ENCODE measurements at regions not wholly inside any gene's neighbourhood (a gene's known extent, or its start where the extent isn't known, plus 50 kb on each side); places are given as distances from the start of the nearest gene placed in this dataset.
A peak's percentile ranks its signal among the peaks of the same experiment; 100 is the strongest.

DNA sequence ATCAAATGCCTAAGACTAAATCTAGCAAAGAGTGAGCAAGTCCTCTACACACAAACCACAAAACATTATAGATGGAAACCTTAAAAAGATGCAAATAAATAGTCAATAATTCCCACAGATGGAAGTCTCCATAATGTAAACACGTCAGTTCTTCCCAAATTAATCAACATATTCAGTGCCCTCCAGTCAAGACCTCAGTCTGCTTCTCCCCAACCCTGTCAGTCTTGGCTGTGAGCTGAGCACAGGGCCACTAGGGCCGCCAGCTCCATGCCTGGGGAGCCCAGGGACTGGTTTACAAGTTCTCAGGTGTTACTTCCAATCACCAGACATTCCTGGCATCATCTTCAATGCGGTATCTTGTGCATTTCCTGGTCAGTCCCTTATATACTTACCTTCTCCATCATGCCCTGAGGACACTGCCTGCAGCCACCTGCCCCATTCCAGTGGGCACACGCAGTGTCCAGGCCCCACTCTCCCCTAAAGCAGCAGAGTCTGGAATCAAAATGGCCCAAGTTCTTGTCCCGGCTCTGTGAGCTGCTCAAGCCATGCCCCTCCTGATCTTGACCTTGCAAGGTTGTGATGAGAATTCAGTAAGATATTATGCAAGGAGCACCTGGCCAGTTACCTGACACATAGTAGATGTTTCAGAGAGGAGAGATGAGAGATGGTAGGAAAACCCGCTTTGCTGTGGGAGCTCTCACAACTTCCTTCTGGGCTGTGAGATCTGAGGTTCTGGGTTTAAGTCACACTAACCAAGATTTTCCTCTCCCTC is 207.9 kb upstream of the RAB6C start:
- TF ChIP-seq EGR1 (IDR thresholded peaks at IDR 0.05; ENCODE audit: low read depth in 2 of 2) (no peak), NR2F2 (IDR thresholded peaks at IDR 0.05) (no peak), HNF4G (IDR thresholded peaks at IDR 0.05) (no peak), YY1 (IDR thresholded peaks at IDR 0.05) (no peak), GABPA (IDR thresholded peaks at IDR 0.05 in 1 of 2, conservative IDR thresholded peaks at IDR 0.05 in 1 of 2) (no peak), FOXA2 (IDR thresholded peaks at IDR 0.05) (no peak), JUND (IDR thresholded peaks at IDR 0.05) (no peak), RAD21 (IDR thresholded peaks at IDR 0.05) (no peak)
- TF ChIP-seq, protein P1, sequence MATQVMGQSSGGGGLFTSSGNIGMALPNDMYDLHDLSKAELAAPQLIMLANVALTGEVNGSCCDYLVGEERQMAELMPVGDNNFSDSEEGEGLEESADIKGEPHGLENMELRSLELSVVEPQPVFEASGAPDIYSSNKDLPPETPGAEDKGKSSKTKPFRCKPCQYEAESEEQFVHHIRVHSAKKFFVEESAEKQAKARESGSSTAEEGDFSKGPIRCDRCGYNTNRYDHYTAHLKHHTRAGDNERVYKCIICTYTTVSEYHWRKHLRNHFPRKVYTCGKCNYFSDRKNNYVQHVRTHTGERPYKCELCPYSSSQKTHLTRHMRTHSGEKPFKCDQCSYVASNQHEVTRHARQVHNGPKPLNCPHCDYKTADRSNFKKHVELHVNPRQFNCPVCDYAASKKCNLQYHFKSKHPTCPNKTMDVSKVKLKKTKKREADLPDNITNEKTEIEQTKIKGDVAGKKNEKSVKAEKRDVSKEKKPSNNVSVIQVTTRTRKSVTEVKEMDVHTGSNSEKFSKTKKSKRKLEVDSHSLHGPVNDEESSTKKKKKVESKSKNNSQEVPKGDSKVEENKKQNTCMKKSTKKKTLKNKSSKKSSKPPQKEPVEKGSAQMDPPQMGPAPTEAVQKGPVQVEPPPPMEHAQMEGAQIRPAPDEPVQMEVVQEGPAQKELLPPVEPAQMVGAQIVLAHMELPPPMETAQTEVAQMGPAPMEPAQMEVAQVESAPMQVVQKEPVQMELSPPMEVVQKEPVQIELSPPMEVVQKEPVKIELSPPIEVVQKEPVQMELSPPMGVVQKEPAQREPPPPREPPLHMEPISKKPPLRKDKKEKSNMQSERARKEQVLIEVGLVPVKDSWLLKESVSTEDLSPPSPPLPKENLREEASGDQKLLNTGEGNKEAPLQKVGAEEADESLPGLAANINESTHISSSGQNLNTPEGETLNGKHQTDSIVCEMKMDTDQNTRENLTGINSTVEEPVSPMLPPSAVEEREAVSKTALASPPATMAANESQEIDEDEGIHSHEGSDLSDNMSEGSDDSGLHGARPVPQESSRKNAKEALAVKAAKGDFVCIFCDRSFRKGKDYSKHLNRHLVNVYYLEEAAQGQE (IDR thresholded peaks at IDR 0.05) = no peak
- TF ChIP-seq, protein P2, sequence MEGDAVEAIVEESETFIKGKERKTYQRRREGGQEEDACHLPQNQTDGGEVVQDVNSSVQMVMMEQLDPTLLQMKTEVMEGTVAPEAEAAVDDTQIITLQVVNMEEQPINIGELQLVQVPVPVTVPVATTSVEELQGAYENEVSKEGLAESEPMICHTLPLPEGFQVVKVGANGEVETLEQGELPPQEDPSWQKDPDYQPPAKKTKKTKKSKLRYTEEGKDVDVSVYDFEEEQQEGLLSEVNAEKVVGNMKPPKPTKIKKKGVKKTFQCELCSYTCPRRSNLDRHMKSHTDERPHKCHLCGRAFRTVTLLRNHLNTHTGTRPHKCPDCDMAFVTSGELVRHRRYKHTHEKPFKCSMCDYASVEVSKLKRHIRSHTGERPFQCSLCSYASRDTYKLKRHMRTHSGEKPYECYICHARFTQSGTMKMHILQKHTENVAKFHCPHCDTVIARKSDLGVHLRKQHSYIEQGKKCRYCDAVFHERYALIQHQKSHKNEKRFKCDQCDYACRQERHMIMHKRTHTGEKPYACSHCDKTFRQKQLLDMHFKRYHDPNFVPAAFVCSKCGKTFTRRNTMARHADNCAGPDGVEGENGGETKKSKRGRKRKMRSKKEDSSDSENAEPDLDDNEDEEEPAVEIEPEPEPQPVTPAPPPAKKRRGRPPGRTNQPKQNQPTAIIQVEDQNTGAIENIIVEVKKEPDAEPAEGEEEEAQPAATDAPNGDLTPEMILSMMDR (IDR thresholded peaks at IDR 0.05; ENCODE audit: low read depth, low read length, missing input control) = no peak
- H3K27ac ChIP-seq (ENCODE audit: low read depth in 1 of 2, low read length in 2 of 2) = no peak overlapping the region
- no peaks in the 10 kb centered on the region for H3K9me3 ChIP-seq (ENCODE audit: control insufficient read depth in 4 of 4, low read length in 3 of 4)
- DNase-seq (ENCODE audit: low spot score) = peak; percentile 14
- H3K4me1 ChIP-seq (ENCODE audit: control insufficient read depth in 4 of 4, insufficient read depth in 4 of 4, low read length in 3 of 4) = no peaks in the 10 kb centered on the region
- no peak overlapping the region for H3K9ac ChIP-seq (ENCODE audit: low read depth in 1 of 2, low read length in 2 of 2)
- 82% methylated on average over 6 of the region's 6 CpGs for WGBS
- no peaks in the 10 kb centered on the region for H3K27me3 ChIP-seq (ENCODE audit: control insufficient read depth in 4 of 4, insufficient read depth in 4 of 4, low read length in 3 of 4)
- H3K4me3 ChIP-seq (ENCODE audit: low read depth in 1 of 3, low read length in 3 of 3) = no peak overlapping the region
- no peaks in the 10 kb centered on the region for H3K36me3 ChIP-seq (ENCODE audit: control insufficient read depth in 4 of 4, insufficient read depth in 3 of 4, low read depth in 1 of 4, low read length in 3 of 4)

DNA sequence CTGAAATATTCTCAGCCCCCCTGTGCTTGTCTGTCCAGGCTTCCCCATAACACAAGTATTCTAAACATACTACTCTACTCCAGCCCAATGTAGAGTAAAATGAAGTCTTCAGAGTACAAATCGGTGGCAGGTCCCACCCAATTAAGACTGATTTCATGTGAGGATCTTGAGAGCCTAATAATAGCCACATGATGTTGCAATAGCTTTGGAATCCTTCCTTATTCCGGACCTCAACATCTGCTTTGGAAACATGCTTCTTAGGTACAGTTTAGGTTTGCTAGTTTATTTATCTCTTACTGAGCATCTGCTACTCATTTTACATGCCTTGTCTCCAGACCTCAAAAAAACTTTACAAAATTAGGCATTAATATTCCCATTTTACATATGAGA is 207.3 kb upstream of the RAB6C start:
- Histone ChIP-seq H3K27me3 (ENCODE audit: control insufficient read depth in 4 of 4, insufficient read depth in 4 of 4, low read length in 3 of 4) (no peaks in the 10 kb centered on the region), H3K4me3 (ENCODE audit: low read depth in 1 of 3, low read length in 3 of 3) (no peak overlapping the region), H3K9me3 (ENCODE audit: control insufficient read depth in 4 of 4, low read length in 3 of 4) (no peaks in the 10 kb centered on the region), H3K4me1 (ENCODE audit: control insufficient read depth in 4 of 4, insufficient read depth in 4 of 4, low read length in 3 of 4) (no peaks in the 10 kb centered on the region), H3K9ac (ENCODE audit: low read depth in 1 of 2, low read length in 2 of 2) (no peak overlapping the region), H3K27ac (ENCODE audit: low read depth in 1 of 2, low read length in 2 of 2) (no peak overlapping the region), H3K36me3 (ENCODE audit: control insufficient read depth in 4 of 4, insufficient read depth in 3 of 4, low read depth in 1 of 4, low read length in 3 of 4) (no peaks in the 10 kb centered on the region)
- WGBS = 66% methylated on average over 2 of the region's 2 CpGs
- no peak for DNase-seq (ENCODE audit: low spot score)
- TF ChIP-seq FOXA2 (IDR thresholded peaks at IDR 0.05) = no peak

DNA sequence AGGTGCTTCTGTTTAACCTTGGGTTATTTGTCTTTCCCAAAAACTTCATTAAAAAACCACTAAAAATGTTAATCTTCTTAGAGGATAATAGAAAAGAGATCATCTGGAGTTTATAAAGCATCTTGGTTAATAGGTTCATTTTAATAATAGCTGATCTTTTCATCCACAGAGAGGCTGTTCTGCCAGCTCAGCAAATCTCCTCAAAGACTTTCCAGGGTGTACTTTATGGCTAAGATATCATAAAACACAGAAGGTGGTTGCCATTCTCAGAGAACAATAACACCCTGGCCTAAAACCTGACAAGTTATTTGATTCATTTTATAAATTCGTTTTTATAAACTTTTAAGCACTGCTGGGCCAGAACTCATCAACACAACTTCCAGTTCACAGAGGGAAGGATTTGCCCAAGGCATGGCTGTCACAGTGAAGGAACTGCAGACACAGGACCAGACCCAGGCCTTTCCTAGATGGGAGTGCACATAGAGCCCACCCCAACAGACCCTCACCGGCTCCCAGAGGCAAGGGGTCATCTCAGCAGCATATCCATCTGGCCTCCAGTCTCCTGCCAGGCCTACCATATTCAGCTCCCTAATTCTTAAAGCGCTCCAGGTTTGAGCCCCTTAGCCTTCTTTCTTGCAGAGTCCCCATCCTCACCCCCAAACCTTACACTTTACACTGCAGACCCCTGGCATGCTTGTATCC is 203.4 kb upstream of the RAB6C start:
- peak; percentile 22 for DNase-seq (ENCODE audit: low spot score)
- H3K27me3 ChIP-seq (ENCODE audit: control insufficient read depth in 4 of 4, insufficient read depth in 4 of 4, low read length in 3 of 4) = no peaks in the 10 kb centered on the region
- no peak overlapping the region for H3K9ac ChIP-seq (ENCODE audit: low read depth in 1 of 2, low read length in 2 of 2)
- 84% methylated on average over 3 of the region's 3 CpGs for WGBS
- no peak overlapping the region for H3K4me3 ChIP-seq (ENCODE audit: low read depth in 1 of 3, low read length in 3 of 3)
- H3K4me1 ChIP-seq (ENCODE audit: control insufficient read depth in 4 of 4, insufficient read depth in 4 of 4, low read length in 3 of 4) = no peaks in the 10 kb centered on the region
- no peaks in the 10 kb centered on the region for H3K36me3 ChIP-seq (ENCODE audit: control insufficient read depth in 4 of 4, insufficient read depth in 3 of 4, low read depth in 1 of 4, low read length in 3 of 4)
- H3K9me3 ChIP-seq (ENCODE audit: control insufficient read depth in 4 of 4, low read length in 3 of 4) = no peaks in the 10 kb centered on the region
- no peak overlapping the region for H3K27ac ChIP-seq (ENCODE audit: low read depth in 1 of 2, low read length in 2 of 2)
- TF ChIP-seq RAD21 (IDR thresholded peaks at IDR 0.05) (no peak), NR2F2 (IDR thresholded peaks at IDR 0.05) (no peak), FOXA1 (IDR thresholded peaks at IDR 0.05) (no peak), TAF1 (conservative IDR thresholded peaks at IDR 0.05) (no peak), HNF4A (conservative IDR thresholded peaks at IDR 0.05) (no peak), RXRA (IDR thresholded peaks at IDR 0.05) (no peak), SP1 (IDR thresholded peaks at IDR 0.05) (no peak), EGR1 (IDR thresholded peaks at IDR 0.05; ENCODE audit: low read depth in 2 of 2) (no peak)
- TF ChIP-seq, protein P3, sequence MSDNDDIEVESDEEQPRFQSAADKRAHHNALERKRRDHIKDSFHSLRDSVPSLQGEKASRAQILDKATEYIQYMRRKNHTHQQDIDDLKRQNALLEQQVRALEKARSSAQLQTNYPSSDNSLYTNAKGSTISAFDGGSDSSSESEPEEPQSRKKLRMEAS (IDR thresholded peaks at IDR 0.05) = no peak
- TF ChIP-seq, protein P4, sequence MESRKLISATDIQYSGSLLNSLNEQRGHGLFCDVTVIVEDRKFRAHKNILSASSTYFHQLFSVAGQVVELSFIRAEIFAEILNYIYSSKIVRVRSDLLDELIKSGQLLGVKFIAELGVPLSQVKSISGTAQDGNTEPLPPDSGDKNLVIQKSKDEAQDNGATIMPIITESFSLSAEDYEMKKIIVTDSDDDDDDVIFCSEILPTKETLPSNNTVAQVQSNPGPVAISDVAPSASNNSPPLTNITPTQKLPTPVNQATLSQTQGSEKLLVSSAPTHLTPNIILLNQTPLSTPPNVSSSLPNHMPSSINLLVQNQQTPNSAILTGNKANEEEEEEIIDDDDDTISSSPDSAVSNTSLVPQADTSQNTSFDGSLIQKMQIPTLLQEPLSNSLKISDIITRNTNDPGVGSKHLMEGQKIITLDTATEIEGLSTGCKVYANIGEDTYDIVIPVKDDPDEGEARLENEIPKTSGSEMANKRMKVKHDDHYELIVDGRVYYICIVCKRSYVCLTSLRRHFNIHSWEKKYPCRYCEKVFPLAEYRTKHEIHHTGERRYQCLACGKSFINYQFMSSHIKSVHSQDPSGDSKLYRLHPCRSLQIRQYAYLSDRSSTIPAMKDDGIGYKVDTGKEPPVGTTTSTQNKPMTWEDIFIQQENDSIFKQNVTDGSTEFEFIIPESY (IDR thresholded peaks at IDR 0.05) = no peak
- TF ChIP-seq, protein P2 (IDR thresholded peaks at IDR 0.05; ENCODE audit: low read depth, low read length, missing input control) = no peak

All from liver (tissue), 8 donors.